ENCODE measurements at regions not wholly inside any gene's neighbourhood (a gene's known extent, or its start where the extent isn't known, plus 50 kb on each side); places are given as distances from the start of the nearest gene placed in this dataset.

DNA sequence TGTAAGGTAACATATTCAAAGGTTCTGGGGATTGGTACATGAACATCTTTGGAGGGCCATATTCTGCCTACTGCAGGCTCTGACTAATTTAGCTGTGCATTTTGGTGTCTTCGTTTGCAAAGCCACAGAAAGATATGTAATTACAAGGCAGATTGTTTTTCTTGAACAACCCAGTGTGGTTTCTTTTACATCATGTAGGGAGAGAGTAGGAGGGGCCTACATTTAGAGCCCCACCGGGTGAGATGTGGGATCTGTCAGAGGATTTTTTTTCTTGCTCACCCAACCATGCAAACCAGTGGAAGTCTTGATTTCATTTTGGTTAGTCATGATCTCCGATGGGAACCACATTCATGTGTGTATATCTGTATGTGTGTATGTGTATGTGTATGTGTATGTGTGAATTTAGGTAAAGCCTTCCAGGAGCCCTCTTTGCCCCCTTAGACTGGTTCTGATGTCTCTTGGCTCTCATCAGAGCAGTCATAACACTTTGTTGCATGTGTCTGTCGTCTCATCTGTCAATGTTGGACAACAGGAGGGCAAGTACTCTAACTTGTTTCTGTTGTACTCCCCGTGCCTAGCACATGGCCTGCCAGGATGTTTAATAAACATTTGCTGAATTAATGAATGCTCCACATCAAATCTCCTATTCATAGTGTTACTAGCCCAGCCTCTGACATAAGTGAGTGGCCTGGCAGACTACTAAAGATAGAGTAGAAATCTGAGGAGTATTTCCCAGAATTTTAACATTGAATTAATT lies 239.9 kb downstream of the MTX2 start:
- TF ChIP-seq, protein P1, sequence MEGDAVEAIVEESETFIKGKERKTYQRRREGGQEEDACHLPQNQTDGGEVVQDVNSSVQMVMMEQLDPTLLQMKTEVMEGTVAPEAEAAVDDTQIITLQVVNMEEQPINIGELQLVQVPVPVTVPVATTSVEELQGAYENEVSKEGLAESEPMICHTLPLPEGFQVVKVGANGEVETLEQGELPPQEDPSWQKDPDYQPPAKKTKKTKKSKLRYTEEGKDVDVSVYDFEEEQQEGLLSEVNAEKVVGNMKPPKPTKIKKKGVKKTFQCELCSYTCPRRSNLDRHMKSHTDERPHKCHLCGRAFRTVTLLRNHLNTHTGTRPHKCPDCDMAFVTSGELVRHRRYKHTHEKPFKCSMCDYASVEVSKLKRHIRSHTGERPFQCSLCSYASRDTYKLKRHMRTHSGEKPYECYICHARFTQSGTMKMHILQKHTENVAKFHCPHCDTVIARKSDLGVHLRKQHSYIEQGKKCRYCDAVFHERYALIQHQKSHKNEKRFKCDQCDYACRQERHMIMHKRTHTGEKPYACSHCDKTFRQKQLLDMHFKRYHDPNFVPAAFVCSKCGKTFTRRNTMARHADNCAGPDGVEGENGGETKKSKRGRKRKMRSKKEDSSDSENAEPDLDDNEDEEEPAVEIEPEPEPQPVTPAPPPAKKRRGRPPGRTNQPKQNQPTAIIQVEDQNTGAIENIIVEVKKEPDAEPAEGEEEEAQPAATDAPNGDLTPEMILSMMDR (IDR thresholded peaks at IDR 0.05) = no peak
- TF ChIP-seq POLR2AphosphoS2 (conservative IDR thresholded peaks at IDR 0.05; ENCODE audit: low read length) = no peak
- TF ChIP-seq BHLHE40 (IDR thresholded peaks at IDR 0.05; ENCODE audit: low read depth, low read length) = no peak
- no peak for TF ChIP-seq POLR2A (IDR thresholded peaks at IDR 0.05; ENCODE audit: low read length)

Measured in A549 (cell line).